SK-N-SH treated with all-trans-retinoic acid at 6 μM for 48 hours (cell line): ENCODE measurements at regions not wholly inside any gene's neighbourhood (a gene's known extent, or its start where the extent isn't known, plus 50 kb on each side); places are given as distances from the start of the nearest gene placed in this dataset.

Experiments used
- ARNTL ChIP-seq: fragments of 450-650 bp; formaldehyde crosslinking; IDR thresholded peaks from 2 replicates; pipeline ENCODE4 v1.5.0; 2020; ENCODE audit warnings: low read depth, mild to moderate bottlenecking, moderate library complexity, borderline replicate concordance
- BACH2 ChIP-seq: fragments of 250-450 bp; sonication (Bioruptor Pico); IDR thresholded peaks from 2 replicates; pipeline ENCODE4 v1.9.0; 2021; ENCODE audit warnings: mild to moderate bottlenecking, borderline replicate concordance
- CREB5 ChIP-seq: fragments of 250-450 bp; sonication (Bioruptor Pico); IDR thresholded peaks from 2 replicates; pipeline ENCODE4 v1.5.1; 2020; ENCODE audit warnings: low read depth, mild to moderate bottlenecking, moderate library complexity
- GLIS3 ChIP-seq: fragments of 250-450 bp; sonication (Bioruptor Pico); IDR thresholded peaks from 2 replicates; pipeline ENCODE4 v1.5.0; 2020; ENCODE audit warnings: mild to moderate bottlenecking, moderate library complexity
- OSR1 ChIP-seq: fragments of 250-450 bp; sonication (Bioruptor Pico); IDR thresholded peaks from 2 replicates; pipeline ENCODE4 v1.8.0; 2022; ENCODE audit warnings: moderate library complexity, mild to moderate bottlenecking, inconsistent platforms
- PPARA ChIP-seq: fragments of 250-450 bp; sonication (Bioruptor Pico); IDR thresholded peaks from 2 replicates; pipeline ENCODE4 v1.5.0; 2020; ENCODE audit warnings: mild to moderate bottlenecking, borderline replicate concordance
- SNAI2 ChIP-seq: fragments of 250-450 bp; sonication (Bioruptor Pico); IDR thresholded peaks from 2 replicates; pipeline ENCODE4 v1.5.0; 2020; ENCODE audit warnings: mild to moderate bottlenecking, moderate library complexity
- TCF4 ChIP-seq: fragments of 250-450 bp; sonication (Bioruptor Pico); IDR thresholded peaks from 2 replicates; pipeline ENCODE4 v1.8.0; 2021; ENCODE audit warnings: mild to moderate bottlenecking, moderate library complexity, borderline replicate concordance
- ZFP3 ChIP-seq: fragments of 250-450 bp; sonication (Bioruptor Pico); IDR thresholded peaks from 2 replicates; pipeline ENCODE4 v1.5.0; 2020; ENCODE audit warnings: mild to moderate bottlenecking, moderate library complexity
- ZFP30 ChIP-seq: fragments of 450-650 bp; formaldehyde crosslinking; IDR thresholded peaks from 2 replicates; pipeline ENCODE4 v1.5.0; 2022; ENCODE audit warnings: mild to moderate bottlenecking, moderate library complexity

- TF ChIP-seq PPARA (CRISPR knock-in tag) (no peak), BACH2 (CRISPR knock-in tag) (no peak), SNAI2 (no peak), ZFP30 (CRISPR knock-in tag) (no peak), ZFP3 (CRISPR knock-in tag) (no peak), ARNTL (no peak), GLIS3 (no peak), CREB5 (CRISPR knock-in tag) (no peak), TCF4 (no peak), OSR1 (no peak)
Observed at GRCh38 chr6:3618642-3619041, 132.9 kb downstream of the PXDC1 start.
